ENCODE measurements at regions not wholly inside any gene's neighbourhood (a gene's known extent, or its start where the extent isn't known, plus 50 kb on each side); places are given as distances from the start of the nearest gene placed in this dataset.
"Not testable (repeated sequence)": the region's sequence is repeated elsewhere in the genome, so short reads cannot be mapped to it uniquely, and the experiment has no call there.

GRCh38 chr12:91704446-91704845, 441.2 kb downstream of the BTG1 start:
- intact Hi-C loops (cut with micrococcal nuclease), result no loop called here
- POLR2A ChIA-PET, result interaction anchor here (0.5 kb wide), 1 partner anchor 508 kb away, joined by 4 read pairs; no protein-coding TSS in a partner anchor
- Mint-ChIP-seq H3K4me1 (ENCODE audit: low read depth) (no peaks in the 10 kb centered on the region), H3K36me3 (ENCODE audit: low read depth) (no peaks in the 10 kb centered on the region), H3K4me3 (no peak overlapping the region), H3K27me3 (no peaks in the 10 kb centered on the region), H3K27ac (no peak overlapping the region), H3K9me3 (no peaks in the 10 kb centered on the region)
- ATAC-seq (no peak), DNase-seq (no peak)
- CTCF ChIA-PET, result no interaction called here
- no peak for TF ChIP-seq CTCF (IDR thresholded peaks at IDR 0.05)

- Mint-ChIP-seq H3K4me1 (ENCODE audit: low read depth) (no peaks in the 10 kb centered on the region), H3K27me3 (no peaks in the 10 kb centered on the region), H3K9me3 (peaks cover 6% of the 10 kb centered on the region), H3K27ac (no peak overlapping the region), H3K4me3 (no peak overlapping the region), H3K36me3 (ENCODE audit: low read depth) (no peaks in the 10 kb centered on the region)
- no peak for ATAC-seq
- TF ChIP-seq CTCF (IDR thresholded peaks at IDR 0.05), result no peak
- ChIA-PET CTCF (no interaction called here), POLR2A (no interaction called here)
- DNase-seq, result no peak
- intact Hi-C loops (cut with micrococcal nuclease), result no loop called here
Measured at GRCh38 chr12:91703491-91704283, 442.0 kb downstream of the BTG1 start.

- CTCF ChIA-PET, result interaction anchor here (0.8 kb wide), 1 partner anchor 321 kb away, joined by 3 read pairs; no protein-coding TSS in a partner anchor
- Mint-ChIP-seq H3K9me3 (peaks cover 7% of the 10 kb centered on the region), H3K4me1 (ENCODE audit: low read depth) (no peaks in the 10 kb centered on the region), H3K4me3 (no peak overlapping the region), H3K27ac (no peak overlapping the region), H3K27me3 (no peaks in the 10 kb centered on the region), H3K36me3 (ENCODE audit: low read depth) (no peaks in the 10 kb centered on the region)
- TF ChIP-seq CTCF (IDR thresholded peaks at IDR 0.05), result no peak
- DNase-seq, result no peak
- ATAC-seq, result no peak
- POLR2A ChIA-PET, result no interaction called here
- intact Hi-C loops (cut with micrococcal nuclease), result no loop called here
Measured at GRCh38 chr12:91702843-91703425, 442.7 kb downstream of the BTG1 start.

GRCh38 chr12:91695964-91696363, 449.7 kb downstream of the BTG1 start:
- Mint-ChIP-seq H3K4me1 (ENCODE audit: low read depth) (no peaks in the 10 kb centered on the region), H3K9me3 (peaks cover 15% of the 10 kb centered on the region), H3K27ac (no peak overlapping the region), H3K36me3 (ENCODE audit: low read depth) (no peaks in the 10 kb centered on the region), H3K4me3 (no peak overlapping the region), H3K27me3 (no peaks in the 10 kb centered on the region)
- no peak for ATAC-seq
- DNase-seq, result no peak
- ChIA-PET POLR2A (no interaction called here), CTCF (interaction anchor here (0.8 kb wide), 1 partner anchor 39 kb away, joined by 3 read pairs; no protein-coding TSS in a partner anchor)
- intact Hi-C loops (cut with micrococcal nuclease), result no loop called here
- no peak for TF ChIP-seq CTCF (IDR thresholded peaks at IDR 0.05)

GRCh38 chr12:91695406-91695805, 450.2 kb downstream of the BTG1 start:
- peaks cover 15% of the 10 kb centered on the region for H3K9me3 Mint-ChIP-seq
- CTCF ChIA-PET, result interaction anchor here (0.8 kb wide), 1 partner anchor 38 kb away, joined by 3 read pairs; no protein-coding TSS in a partner anchor
- intact Hi-C loops (cut with micrococcal nuclease); H3K27ac Mint-ChIP-seq; POLR2A ChIA-PET; DNase-seq; H3K4me1 Mint-ChIP-seq (ENCODE audit: low read depth); H3K4me3 Mint-ChIP-seq; H3K27me3 Mint-ChIP-seq; ATAC-seq; H3K36me3 Mint-ChIP-seq (ENCODE audit: low read depth): not testable (repeated sequence)

Measured in activated CD8-positive, alpha-beta T cell treated with anti-CD3 and anti-CD28 coated beads for 36 hours (primary cell).